H1 (cell line): ENCODE measurements at regions not wholly inside any gene's neighbourhood (a gene's known extent, or its start where the extent isn't known, plus 50 kb on each side); places are given as distances from the start of the nearest gene placed in this dataset.

ENCODE experiments used
- CTCF ChIA-PET: fragments of 300-600 bp; sonication (Branson Sonifier 250); formaldehyde crosslinking; loops from one replicate; lab custom pipeline; 2021; ENCODE audit not compliant: partially characterized antibody; lab: Charles Lee
- POLR2A ChIA-PET: fragments of 300-600 bp; sonication (Branson Sonifier 250); formaldehyde crosslinking; loops from one replicate; lab custom pipeline; 2021; ENCODE audit warnings: inconsistent platforms; ENCODE audit not compliant: partially characterized antibody; lab: Charles Lee
- DNase-seq, 2 experiments: peaks; one replicate each; pipeline versions ENCODE4 v3.0.0 to v3.0.0-alpha.2; 2010 to 2022; ENCODE audit warnings: low spot score in 2 of 2, low read depth in 1 of 2, mixed read lengths in 1 of 2
- FAIRE-seq: peaks from 2 replicates; lab custom pipeline; 2011; peaks lifted over from hg19 to GRCh38; lab: Jason Lieb, UNC
- H2AFZ ChIP-seq: 2 replicates; pipeline ENCODE4 v1.8.1; 2012; ENCODE audit warnings: low read length, inconsistent platforms
- H2AK5ac ChIP-seq: 2 replicates; pipeline ENCODE4 v1.6.1; 2013; ENCODE audit warnings: low read depth, low read length
- H2BK120ac ChIP-seq: replicated peaks from 2 replicates; pipeline ENCODE3; 2013; ENCODE audit warnings: low read depth, low read length, inconsistent platforms
- H2BK12ac ChIP-seq: 2 replicates; pipeline ENCODE4 v1.6.1; 2013; ENCODE audit warnings: low read depth, low read length
- H2BK15ac ChIP-seq: 2 replicates; pipeline ENCODE4 v1.6.1; 2013; ENCODE audit warnings: low read length
- H2BK20ac ChIP-seq: 2 replicates; pipeline ENCODE4 v1.6.1; 2013; ENCODE audit warnings: low read length
- H2BK5ac ChIP-seq: 2 replicates; pipeline ENCODE4 v1.6.1; 2013; ENCODE audit warnings: low read depth, low read length
- H3K14ac ChIP-seq: 2 replicates; pipeline ENCODE4 v1.6.1; 2013; ENCODE audit warnings: inconsistent platforms; ENCODE audit not compliant: insufficient read length
- H3K18ac ChIP-seq: 2 replicates; pipeline ENCODE4 v1.6.1; 2013; ENCODE audit warnings: low read length; ENCODE audit errors: extremely low read depth
- H3K23ac ChIP-seq: 2 replicates; pipeline ENCODE4 v1.6.1; 2013; ENCODE audit warnings: inconsistent platforms; ENCODE audit not compliant: insufficient read length
- H3K23me2 ChIP-seq: 2 replicates; pipeline ENCODE4 v1.6.1; 2013; ENCODE audit warnings: low read depth, low read length
- H3K27ac ChIP-seq: 2 replicates; pipeline ENCODE4 v1.6.1; 2011; ENCODE audit warnings: low read depth, low read length, inconsistent platforms
- H3K27me3 ChIP-seq, 4 experiments: replicated peaks in 1 of 4; 1 replicate in 1 of 4; 2 replicates in 3 of 4; pipeline versions ENCODE4 v1.6.1 to v1.8.1; 2011 to 2013; ENCODE audit warnings: low read length in 3 of 4, mild to moderate bottlenecking in 3 of 4, inconsistent platforms in 2 of 4, mixed read lengths in 2 of 4, moderate library complexity in 1 of 4; ENCODE audit not compliant: control insufficient read depth in 3 of 4, insufficient read depth in 3 of 4; ENCODE audit errors: extremely low read depth in 1 of 4
- H3K36me3 ChIP-seq, 4 experiments: 2 replicates each; pipeline versions ENCODE4 v1.6.1 to v1.8.1; 2011 to 2013; ENCODE audit warnings: mild to moderate bottlenecking in 4 of 4, low read length in 3 of 4, moderate library complexity in 2 of 4, control low read depth in 1 of 4, inconsistent platforms in 1 of 4; ENCODE audit not compliant: insufficient read depth in 4 of 4, control insufficient read depth in 2 of 4
- H3K4ac ChIP-seq: replicated peaks from 2 replicates; pipeline ENCODE3; 2013; ENCODE audit warnings: low read length, low read depth, mixed read lengths, inconsistent platforms; ENCODE audit not compliant: insufficient read length
- H3K4me1 ChIP-seq, 4 experiments: replicated peaks in 1 of 4; 1 replicate in 1 of 4; 2 replicates in 3 of 4; pipeline versions ENCODE4 v1.6.1 to v1.8.1; 2011 to 2013; ENCODE audit warnings: low read length in 3 of 4, inconsistent platforms in 2 of 4, mixed read lengths in 1 of 4; ENCODE audit not compliant: insufficient read depth in 4 of 4, control insufficient read depth in 3 of 4
- H3K4me2 ChIP-seq, 2 experiments: 2 replicates each; pipeline versions ENCODE4 v1.6.1 to v1.8.1; 2011 to 2013; ENCODE audit warnings: low read depth in 2 of 2, low read length in 2 of 2, control low read depth in 1 of 2, inconsistent platforms in 1 of 2, mild to moderate bottlenecking in 1 of 2; ENCODE audit not compliant: insufficient read depth in 1 of 2
- H3K4me3 ChIP-seq, 4 experiments: fragments of 200-600, 300-600 bp in 1 of 4; sonication (generic), shearing (Covaris generic), sonication (Bioruptor Twin) in 1 of 4; 2 replicates each; pipeline versions ENCODE4 v1.5.1 to v1.8.1; 2011 to 2016; ENCODE audit warnings: low read length in 4 of 4, low read depth in 3 of 4, control low read depth in 2 of 4, inconsistent platforms in 2 of 4, mild to moderate bottlenecking in 2 of 4, mixed read lengths in 1 of 4, moderate library complexity in 1 of 4; ENCODE audit not compliant: insufficient read depth in 2 of 4; ENCODE audit errors: extremely low read depth in 1 of 4
- H3K56ac ChIP-seq: replicated peaks from 2 replicates; pipeline ENCODE3; 2013; ENCODE audit warnings: low read depth, mild to moderate bottlenecking, mixed read lengths, low read length, inconsistent platforms; ENCODE audit not compliant: insufficient read length
- H3K79me1 ChIP-seq: 2 replicates; pipeline ENCODE4 v1.6.1; 2013; ENCODE audit warnings: low read depth, low read length, control low read depth
- H3K79me2 ChIP-seq, 2 experiments: 2 replicates each; pipeline versions ENCODE4 v1.6.1 to v1.8.1; 2012 to 2013; ENCODE audit warnings: low read length in 2 of 2, mild to moderate bottlenecking in 2 of 2, inconsistent platforms in 1 of 2; ENCODE audit not compliant: insufficient read depth in 2 of 2, control insufficient read depth in 1 of 2
- H3K9ac ChIP-seq, 4 experiments: replicated peaks in 1 of 4; 1 replicate in 1 of 4; 2 replicates in 3 of 4; pipeline versions ENCODE4 v1.6.1 to v1.8.1; 2011 to 2013; ENCODE audit warnings: low read depth in 3 of 4, low read length in 3 of 4, control low read depth in 2 of 4, mild to moderate bottlenecking in 2 of 4, moderate library complexity in 2 of 4, inconsistent platforms in 1 of 4; ENCODE audit errors: extremely low read depth in 1 of 4
- H3K9me3 ChIP-seq, 2 experiments: 2 replicates each; pipeline versions ENCODE4 v1.6.1 to v1.8.1; 2012 to 2013; ENCODE audit warnings: mild to moderate bottlenecking in 2 of 2, moderate library complexity in 2 of 2, control low read depth in 1 of 2, inconsistent platforms in 1 of 2, low read depth in 1 of 2, low read length in 1 of 2, mixed read lengths in 1 of 2; ENCODE audit not compliant: insufficient read depth in 2 of 2
- H4K20me1 ChIP-seq, 2 experiments: replicated peaks in 1 of 2; 2 replicates each; pipeline versions ENCODE3 to v1.8.1; 2011 to 2013; ENCODE audit warnings: inconsistent platforms in 2 of 2, low read length in 2 of 2, mild to moderate bottlenecking in 1 of 2; ENCODE audit not compliant: insufficient read depth in 2 of 2, control insufficient read depth in 1 of 2
- H4K5ac ChIP-seq: 2 replicates; pipeline ENCODE4 v1.6.1; 2013; ENCODE audit warnings: low read length, low read depth, mixed read lengths, inconsistent platforms; ENCODE audit not compliant: insufficient read length
- H4K8ac ChIP-seq: 2 replicates; pipeline ENCODE4 v1.8.0; 2013; ENCODE audit warnings: mild to moderate bottlenecking, moderate library complexity, low read length, inconsistent platforms; ENCODE audit not compliant: insufficient read depth; ENCODE audit errors: extremely low read depth
- H4K91ac ChIP-seq: replicated peaks from 2 replicates; pipeline ENCODE3; 2013; ENCODE audit warnings: low read length, mixed read lengths, inconsistent platforms; ENCODE audit not compliant: insufficient read length
- ASH2L ChIP-seq: fragments of 200-600, 300-600 bp; sonication (generic); IDR thresholded peaks from one replicate; pipeline ENCODE4 v1.7.1; 2017; ENCODE audit warnings: low read length
- ATF2 ChIP-seq: IDR thresholded peaks from 2 replicates; pipeline ENCODE4 v1.6.1; 2012; ENCODE audit warnings: low read length, inconsistent platforms
- ATF3 ChIP-seq: IDR thresholded peaks from 2 replicates; pipeline ENCODE4 v1.6.1; 2011; ENCODE audit warnings: low read depth, mild to moderate bottlenecking, low read length; ENCODE audit not compliant: insufficient read depth
- BRCA1 ChIP-seq: IDR thresholded peaks from 2 replicates; pipeline ENCODE4 v1.6.1; 2012; ENCODE audit warnings: low read depth, low read length, improper control_type of control experiment
- CREB1 ChIP-seq: IDR thresholded peaks from 2 replicates; pipeline ENCODE4 v1.6.1; 2012; ENCODE audit warnings: inconsistent platforms
- FOSL1 ChIP-seq: IDR thresholded peaks from 2 replicates; pipeline ENCODE4 v1.6.1; 2011; ENCODE audit warnings: mild to moderate bottlenecking, low read depth, low read length, moderate library complexity; ENCODE audit not compliant: insufficient read depth
- KDM1A ChIP-seq: fragments of 200-600, 300-600 bp; sonication (generic); IDR thresholded peaks from 2 replicates; pipeline ENCODE4 v1.7.1; 2016; ENCODE audit warnings: mild to moderate bottlenecking, low read length, borderline replicate concordance
- PHF8 ChIP-seq: fragments of 200-600 bp; sonication (generic); conservative IDR thresholded peaks from 2 replicates; pipeline ENCODE4 v1.7.1; 2012; ENCODE audit warnings: low read depth, mild to moderate bottlenecking, inconsistent platforms, low read length, moderate library complexity
- POLR2A ChIP-seq, 2 experiments: IDR thresholded peaks; 1 replicate in 1 of 2; 2 replicates in 1 of 2; pipeline ENCODE4 v1.6.1; 2011; ENCODE audit warnings: low read depth in 2 of 2, low read length in 2 of 2, mild to moderate bottlenecking in 2 of 2; ENCODE audit errors: control extremely low read depth in 1 of 2
- RBBP5 ChIP-seq: IDR thresholded peaks from 2 replicates; pipeline ENCODE4 v1.7.1; 2012; ENCODE audit warnings: low read depth, mild to moderate bottlenecking, inconsistent platforms, low read length, moderate library complexity, borderline replicate concordance
- SP1 ChIP-seq: IDR thresholded peaks from 2 replicates; pipeline ENCODE4 v1.6.1; 2011; ENCODE audit warnings: low read depth, low read length
- SUZ12 ChIP-seq: fragments of 200-600 bp; sonication (generic); IDR thresholded peaks from 2 replicates; pipeline ENCODE4 v1.6.1; 2012; ENCODE audit warnings: mild to moderate bottlenecking, inconsistent platforms, low read length, moderate library complexity, mixed read lengths
- TBP ChIP-seq: IDR thresholded peaks from 2 replicates; pipeline ENCODE4 v1.6.1; 2011; ENCODE audit warnings: low read depth, low read length, improper control_type of control experiment
- ZNF274 ChIP-seq: IDR thresholded peaks from 2 replicates; pipeline ENCODE4 v1.7.0; 2012; ENCODE audit warnings: low read length, borderline replicate concordance; ENCODE audit errors: extremely low read depth
- WGBS, 2 experiments: shearing (Covaris generic) in 1 of 2; methylation state at CpG; one replicate each; pipeline versions ENCODE4 v1.1.6 to v1.1.7; 2013 to 2015; ENCODE audit warnings: low lambda C conversion rate in 2 of 2, mixed read lengths in 2 of 2, inconsistent platforms in 1 of 2, low coverage in 1 of 2, missing lambda C conversion rate in 1 of 2; ENCODE audit not compliant: insufficient replicate concordance in 2 of 2, insufficient coverage in 1 of 2, insufficient read length in 1 of 2; ENCODE audit errors: extremely low coverage in 1 of 2, missing lambda C conversion rate in 1 of 2; 5-methylcytosine and 5-hydroxymethylcytosine counted together

- 94% methylated on average over 4 of the region's 4 CpGs; no CpG with 5 or more reads in 1 of the 2 experiments for WGBS, 2 experiments
- DNase-seq: no peak
- H3K23ac ChIP-seq: no peak overlapping the region
- no peaks in the 10 kb centered on the region for H3K79me2 ChIP-seq
- H3K14ac ChIP-seq: no peak overlapping the region
- no peak overlapping the region for H2BK120ac ChIP-seq
- H4K20me1 ChIP-seq: no peaks in the 10 kb centered on the region
- H2BK5ac ChIP-seq: no peak overlapping the region
- no peak for FAIRE-seq
- no peaks in the 10 kb centered on the region for H3K79me1 ChIP-seq
- no peaks in the 10 kb centered on the region for H3K4me1 ChIP-seq
- no peak overlapping the region for H3K18ac ChIP-seq
- H4K5ac ChIP-seq: no peak overlapping the region
- no peak overlapping the region for H3K27ac ChIP-seq
- no peak overlapping the region for H3K4ac ChIP-seq
- no peak overlapping the region for H3K9ac ChIP-seq
- H3K9me3 ChIP-seq: peaks cover 5 to 6% of the 10 kb centered on the region in 2 experiments; a peak in 3 of 4 replicates
- ChIA-PET CTCF (interaction anchor here (0.6 to 1.0 kb wide), 2 partner anchors 31 to 198 kb away, joined by 3 read pairs; no protein-coding TSS in a partner anchor), POLR2A (no interaction called here)
- no peak overlapping the region for H3K4me2 ChIP-seq
- peaks cover 0 to 3% (median 0%) of the 10 kb centered on the region in 4 experiments; a peak in 1 of 8 replicates for H3K36me3 ChIP-seq
- H2BK20ac ChIP-seq: no peak overlapping the region
- H3K56ac ChIP-seq: no peak overlapping the region
- no peak overlapping the region for H2BK12ac ChIP-seq
- H3K23me2 ChIP-seq: no peaks in the 10 kb centered on the region; the same call in 1 of the 2 replicates
- H3K27me3 ChIP-seq: no peaks in the 10 kb centered on the region
- no peak overlapping the region for H4K91ac ChIP-seq
- H2BK15ac ChIP-seq: no peak overlapping the region
- H2AK5ac ChIP-seq: no peak overlapping the region
- H3K4me3 ChIP-seq: no peak overlapping the region
- no peak overlapping the region for H4K8ac ChIP-seq
- H2AFZ ChIP-seq: no peak overlapping the region
- TF ChIP-seq SP1 (no peak), ZNF274 (no peak), ATF3 (no peak), BRCA1 (no peak), PHF8 (no peak), ATF2 (no peak), KDM1A (no peak), CREB1 (no peak), POLR2A (IDR thresholded peaks at IDR 0.05; ENCODE audit: control extremely low read depth in 1 of 2, low read depth in 2 of 2, low read length in 2 of 2) (no peak), RBBP5 (no peak), TBP (no peak), ASH2L (no peak), FOSL1 (no peak), SUZ12 (no peak)
Measured at GRCh38 chr4:138901177-138901576, 114.4 kb upstream of the NOCT start.
